ENCODE measurements at regions not wholly inside any gene's neighbourhood (a gene's known extent, or its start where the extent isn't known, plus 50 kb on each side); places are given as distances from the start of the nearest gene placed in this dataset.

GRCh38 chr5:156094001-156094400 is 233.0 kb upstream of the SGCD start:
- no peak for DNase-seq
- ATAC-seq, result no peak
- Histone ChIP-seq H3K9me3 (no peaks in the 10 kb centered on the region), H3K4me3 (no peak overlapping the region), H3K27ac (no peak overlapping the region), H3K27me3 (no peaks in the 10 kb centered on the region), H3K4me1 (no peaks in the 10 kb centered on the region), H3K36me3 (no peaks in the 10 kb centered on the region)
- intact Hi-C loops (cut with DNase I), result no loop called here
- TF ChIP-seq CTCF (IDR thresholded peaks at IDR 0.05), result no peak

- ATAC-seq, result no peak
- Histone ChIP-seq H3K36me3 (no peaks in the 10 kb centered on the region), H3K9me3 (no peaks in the 10 kb centered on the region), H3K27ac (no peak overlapping the region), H3K4me3 (no peak overlapping the region), H3K27me3 (no peaks in the 10 kb centered on the region), H3K4me1 (no peaks in the 10 kb centered on the region)
- no peak for TF ChIP-seq CTCF (IDR thresholded peaks at IDR 0.05)
- intact Hi-C loops (cut with DNase I), result no loop called here
- DNase-seq, result no peak
Measured at GRCh38 chr5:156095709-156096241, 231.2 kb upstream of the SGCD start.

DNA sequence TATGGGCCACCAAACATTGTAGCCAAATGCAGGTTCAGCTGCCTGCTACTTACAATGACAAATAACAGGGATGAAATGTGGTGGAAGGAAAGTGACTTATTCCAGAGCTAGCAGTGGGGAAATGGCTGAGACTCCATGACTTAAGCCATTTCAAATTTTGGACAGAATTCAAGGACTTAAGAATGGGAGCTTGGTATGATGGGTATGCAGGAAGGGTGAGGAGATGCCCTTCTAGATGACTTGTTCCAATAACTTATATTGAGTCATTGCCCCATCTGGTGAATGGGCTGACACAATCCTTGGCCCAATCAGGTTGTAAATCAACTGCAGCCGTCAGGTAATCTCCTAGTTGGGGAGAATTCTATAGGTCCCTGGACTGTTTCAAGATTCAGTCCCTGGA is 230.7 kb upstream of the SGCD start:
- DNase-seq (no peak), ATAC-seq (no peak)
- Histone ChIP-seq H3K27ac (no peak overlapping the region), H3K27me3 (no peaks in the 10 kb centered on the region), H3K9me3 (no peaks in the 10 kb centered on the region), H3K4me3 (no peak overlapping the region), H3K36me3 (no peaks in the 10 kb centered on the region), H3K4me1 (no peaks in the 10 kb centered on the region)
- intact Hi-C loops (cut with DNase I), result no loop called here
- TF ChIP-seq CTCF (IDR thresholded peaks at IDR 0.05), result no peak

DNA sequence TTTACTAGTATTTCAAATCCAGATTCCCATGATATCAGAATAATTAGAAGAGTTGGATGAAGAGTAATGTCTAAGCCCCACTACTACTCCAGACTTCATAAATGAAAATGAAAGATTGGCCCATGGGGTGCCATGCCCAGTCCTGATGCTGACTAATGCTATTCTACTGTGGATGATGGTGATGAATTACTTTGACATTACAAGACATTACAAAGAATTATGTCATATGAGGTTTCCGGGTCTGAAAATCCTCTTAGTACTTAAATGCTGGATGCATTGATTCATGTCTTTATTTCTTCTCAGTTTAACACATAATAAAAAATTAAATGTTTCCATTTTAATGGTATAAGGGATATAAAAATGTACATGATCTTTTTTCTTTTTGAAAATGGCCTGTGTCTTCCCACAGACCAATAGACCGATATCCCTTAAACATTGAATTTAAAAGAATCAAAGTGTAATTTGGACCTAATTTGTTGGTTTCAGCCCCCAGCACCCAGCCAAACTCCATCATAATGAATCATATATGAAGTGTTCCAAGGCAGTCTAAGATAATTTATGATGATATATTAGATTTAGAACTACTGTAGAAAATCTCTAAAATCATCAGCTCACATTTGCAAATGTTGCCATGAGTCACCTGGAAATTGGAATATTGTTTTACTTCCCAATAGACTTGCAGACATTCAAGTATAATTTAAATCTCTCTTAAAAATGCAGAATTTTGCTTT is 223.6 kb upstream of the SGCD start:
- no peak for TF ChIP-seq CTCF (IDR thresholded peaks at IDR 0.05)
- Histone ChIP-seq H3K27ac (no peak overlapping the region), H3K36me3 (no peaks in the 10 kb centered on the region), H3K4me3 (no peak overlapping the region), H3K9me3 (no peaks in the 10 kb centered on the region), H3K27me3 (no peaks in the 10 kb centered on the region), H3K4me1 (no peaks in the 10 kb centered on the region)
- intact Hi-C loops (cut with DNase I), result no loop called here
- no peak for DNase-seq
- no peak for ATAC-seq

DNA sequence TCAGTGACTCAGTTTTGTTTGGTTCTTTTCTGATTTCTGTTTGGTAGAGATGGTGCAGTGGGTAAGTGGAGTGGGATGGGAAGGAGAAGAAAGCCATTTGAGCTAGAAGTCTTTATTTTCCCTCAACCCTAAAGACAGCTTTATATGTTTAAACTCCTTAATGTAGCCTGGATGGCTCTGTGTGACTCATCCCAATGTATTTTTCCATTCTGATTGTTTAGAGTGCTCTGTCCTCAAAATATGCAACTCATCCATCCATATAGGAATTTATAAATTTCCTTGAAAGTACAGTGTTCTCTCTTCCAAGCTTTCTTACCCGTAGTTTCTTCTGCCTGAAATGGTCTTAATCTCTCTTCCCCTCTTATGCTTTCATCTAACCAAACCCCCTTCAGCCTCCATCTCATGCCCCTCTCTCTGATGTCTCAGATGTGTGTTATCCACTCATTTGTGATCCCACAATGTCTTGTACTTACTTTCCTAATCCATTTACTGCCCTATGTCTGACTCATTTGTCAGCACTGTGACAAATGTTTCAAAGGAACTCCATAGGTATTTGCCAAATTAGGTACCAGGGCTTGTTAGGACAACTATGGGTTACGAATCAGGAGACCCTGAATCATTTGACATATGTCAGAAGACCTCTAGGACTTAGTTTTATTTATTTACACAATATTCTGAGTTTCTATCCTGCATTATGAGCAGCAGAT is 217.5 kb upstream of the SGCD start:
- Histone ChIP-seq H3K4me3 (no peak overlapping the region), H3K27ac (no peak overlapping the region), H3K4me1 (no peaks in the 10 kb centered on the region), H3K9me3 (no peaks in the 10 kb centered on the region), H3K27me3 (no peaks in the 10 kb centered on the region), H3K36me3 (no peaks in the 10 kb centered on the region)
- no peak for DNase-seq
- TF ChIP-seq CTCF (IDR thresholded peaks at IDR 0.05), result no peak
- no peak for ATAC-seq
- intact Hi-C loops (cut with DNase I), result no loop called here
